C4-2B (cell line): ENCODE measurements at regions not wholly inside any gene's neighbourhood (a gene's known extent, or its start where the extent isn't known, plus 50 kb on each side); places are given as distances from the start of the nearest gene placed in this dataset.

Experiments
- CTCF ChIP-seq: fragments of 450-650 bp; conservative IDR thresholded peaks from 2 replicates; pipeline ENCODE4 v1.5.1; 2017; ENCODE audit warnings: mild to moderate bottlenecking
- ZFX ChIP-seq: fragments of 450-650 bp; IDR thresholded peaks from 2 replicates; pipeline ENCODE4 v1.6.1; 2017

GRCh38 chr1:60825593-60825992 lies 256.8 kb upstream of the NFIA start:
- TF ChIP-seq CTCF (no peak), ZFX (no peak)
